Activated CD8-positive, alpha-beta T cell treated with anti-CD3 and anti-CD28 coated beads for 36 hours (primary cell): ENCODE measurements at regions not wholly inside any gene's neighbourhood (a gene's known extent, or its start where the extent isn't known, plus 50 kb on each side); places are given as distances from the start of the nearest gene placed in this dataset.

ENCODE experiments used
- ATAC-seq: fragments of 200-7000 bp; cut with Tn5 transposase; one replicate; pipeline ENCODE4 v1.10.0; 2021; ENCODE audit warnings: mild to moderate bottlenecking, moderate library complexity
- CTCF ChIA-PET: fragments of 350-600 bp; sonication (Branson Sonifier 250); formaldehyde crosslinking; loops from one replicate; lab custom pipeline; 2021; ENCODE audit warnings: antibody characterized with exemption; lab: Charles Lee
- POLR2A ChIA-PET: fragments of 350-600 bp; sonication (Branson Sonifier 250); formaldehyde crosslinking; loops from one replicate; lab custom pipeline; 2021; ENCODE audit warnings: antibody characterized with exemption; lab: Charles Lee
- DNase-seq: peaks from one replicate; pipeline ENCODE4 v3.0.0-alpha.2; 2020
- H3K27ac Mint-ChIP-seq: one replicate; pipeline ENCODE4 v1.8.0; 2021; ENCODE audit warnings: mild to moderate bottlenecking, mixed read lengths
- H3K27me3 Mint-ChIP-seq: one replicate; pipeline ENCODE4 v1.8.0; 2021; ENCODE audit warnings: mixed read lengths
- H3K36me3 Mint-ChIP-seq: one replicate; pipeline ENCODE4 v1.8.0; 2021; ENCODE audit warnings: low read depth, mixed read lengths
- H3K4me1 Mint-ChIP-seq: one replicate; pipeline ENCODE4 v1.8.0; 2021; ENCODE audit warnings: low read depth, mixed read lengths
- H3K4me3 Mint-ChIP-seq: one replicate; pipeline ENCODE4 v1.8.0; 2021; ENCODE audit warnings: mild to moderate bottlenecking, moderate library complexity, mixed read lengths
- H3K9me3 Mint-ChIP-seq: one replicate; pipeline ENCODE4 v1.8.0; 2021; ENCODE audit warnings: mixed read lengths
- intact Hi-C: fragments of 100-400 bp; cut with micrococcal nuclease; formaldehyde crosslinking; loops from one replicate; pipeline ENCODE4 v1.10.0; 2022
- TF ChIP-seq, protein P1 (sequence below): fragments of 200-600 bp; IDR thresholded peaks from one replicate; pipeline ENCODE4 v1.8.0; 2022; ENCODE audit warnings: antibody characterized with exemption, mild to moderate bottlenecking

DNA sequence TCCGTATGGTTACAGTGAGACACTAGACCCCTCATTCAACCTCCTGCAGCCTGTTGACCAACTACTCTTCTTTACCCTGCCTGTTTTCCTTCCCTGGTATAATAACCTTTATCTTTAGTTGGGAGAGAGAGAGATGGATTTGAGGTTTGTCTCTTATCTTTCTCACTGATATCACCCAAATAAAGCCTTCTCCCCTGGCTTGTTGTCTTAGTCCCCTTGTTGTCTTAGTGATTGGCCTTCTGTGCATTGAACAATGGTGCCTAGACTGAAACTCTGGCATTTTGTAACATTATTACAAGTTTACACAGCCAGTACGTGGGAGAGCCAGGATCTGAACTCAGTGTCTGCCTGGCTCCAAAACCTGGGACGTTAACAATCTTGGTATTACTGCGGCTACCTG is 560.8 kb downstream of the HS3ST4 start:
- peaks cover 7% of the 10 kb centered on the region for H3K4me1 Mint-ChIP-seq
- intact Hi-C loops = no loop called here
- ChIA-PET POLR2A (no interaction called here), CTCF (no interaction called here)
- H3K36me3 Mint-ChIP-seq = no peaks in the 10 kb centered on the region
- H3K4me3 Mint-ChIP-seq = no peak overlapping the region
- DNase-seq (no peak), ATAC-seq (no peak)
- peaks cover 2% of the 10 kb centered on the region for H3K27me3 Mint-ChIP-seq
- H3K9me3 Mint-ChIP-seq = peaks cover 12% of the 10 kb centered on the region
- TF ChIP-seq, protein P1, sequence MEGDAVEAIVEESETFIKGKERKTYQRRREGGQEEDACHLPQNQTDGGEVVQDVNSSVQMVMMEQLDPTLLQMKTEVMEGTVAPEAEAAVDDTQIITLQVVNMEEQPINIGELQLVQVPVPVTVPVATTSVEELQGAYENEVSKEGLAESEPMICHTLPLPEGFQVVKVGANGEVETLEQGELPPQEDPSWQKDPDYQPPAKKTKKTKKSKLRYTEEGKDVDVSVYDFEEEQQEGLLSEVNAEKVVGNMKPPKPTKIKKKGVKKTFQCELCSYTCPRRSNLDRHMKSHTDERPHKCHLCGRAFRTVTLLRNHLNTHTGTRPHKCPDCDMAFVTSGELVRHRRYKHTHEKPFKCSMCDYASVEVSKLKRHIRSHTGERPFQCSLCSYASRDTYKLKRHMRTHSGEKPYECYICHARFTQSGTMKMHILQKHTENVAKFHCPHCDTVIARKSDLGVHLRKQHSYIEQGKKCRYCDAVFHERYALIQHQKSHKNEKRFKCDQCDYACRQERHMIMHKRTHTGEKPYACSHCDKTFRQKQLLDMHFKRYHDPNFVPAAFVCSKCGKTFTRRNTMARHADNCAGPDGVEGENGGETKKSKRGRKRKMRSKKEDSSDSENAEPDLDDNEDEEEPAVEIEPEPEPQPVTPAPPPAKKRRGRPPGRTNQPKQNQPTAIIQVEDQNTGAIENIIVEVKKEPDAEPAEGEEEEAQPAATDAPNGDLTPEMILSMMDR = no peak
- no peak overlapping the region for H3K27ac Mint-ChIP-seq

DNA sequence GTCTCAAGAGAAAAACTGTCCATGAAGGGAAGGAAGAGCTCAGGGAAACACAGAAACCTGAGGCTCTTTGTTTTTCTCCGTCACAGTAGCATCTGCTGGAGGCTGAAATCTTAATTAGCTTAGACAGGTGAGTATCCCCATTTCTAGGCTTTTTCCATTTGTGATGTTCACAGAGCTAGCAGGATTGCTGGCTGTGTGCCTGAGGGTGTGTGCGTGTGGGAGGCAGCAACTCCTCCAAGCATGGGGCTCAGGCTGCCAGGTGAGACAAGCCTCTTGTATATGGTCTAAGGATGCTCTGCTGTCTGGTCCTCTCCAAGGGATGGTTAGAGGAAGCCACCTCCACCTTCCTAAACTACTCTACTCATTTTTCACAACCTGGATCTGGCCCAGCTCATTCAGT is 569.9 kb downstream of the HS3ST4 start:
- TF ChIP-seq, protein P1 = no peak
- peaks cover 2% of the 10 kb centered on the region for H3K9me3 Mint-ChIP-seq
- CTCF ChIA-PET = interaction anchor here (0.9 kb wide), 1 partner anchor 384 kb away, joined by 3 read pairs; no protein-coding TSS in a partner anchor
- POLR2A ChIA-PET = no interaction called here
- H3K4me3 Mint-ChIP-seq = no peak overlapping the region
- ATAC-seq = no peak
- intact Hi-C loops = no loop called here
- H3K4me1 Mint-ChIP-seq = peaks cover 17% of the 10 kb centered on the region
- H3K27ac Mint-ChIP-seq = no peak overlapping the region
- no peaks in the 10 kb centered on the region for H3K36me3 Mint-ChIP-seq
- H3K27me3 Mint-ChIP-seq = no peaks in the 10 kb centered on the region
- no peak for DNase-seq

DNA sequence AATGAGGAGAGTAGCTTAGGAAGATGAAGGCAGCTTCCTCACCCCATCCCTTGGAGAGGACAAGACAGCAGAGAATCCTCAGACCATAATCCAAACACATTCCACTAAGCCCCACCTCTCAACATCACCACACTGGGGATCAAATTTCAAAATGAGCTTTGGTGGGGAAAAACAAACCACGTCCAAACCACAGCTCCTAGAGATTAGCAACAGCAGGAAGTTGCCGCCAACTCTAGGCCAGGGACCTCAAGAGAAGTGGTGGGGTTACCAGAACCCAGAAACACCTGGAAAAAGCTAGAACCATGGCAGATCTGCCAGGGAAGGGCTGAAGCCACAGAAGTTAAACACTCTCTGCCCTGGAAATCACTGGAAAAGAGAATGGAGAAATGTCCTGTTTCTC is 571.6 kb downstream of the HS3ST4 start:
- POLR2A ChIA-PET = no interaction called here
- Mint-ChIP-seq H3K36me3 (no peaks in the 10 kb centered on the region), H3K4me3 (no peak overlapping the region), H3K9me3 (peaks cover 2% of the 10 kb centered on the region), H3K27ac (no peak overlapping the region), H3K27me3 (no peaks in the 10 kb centered on the region), H3K4me1 (peaks cover 17% of the 10 kb centered on the region)
- TF ChIP-seq, protein P1 = no peak
- intact Hi-C loops = no loop called here
- ATAC-seq (no peak), DNase-seq (no peak)
- CTCF ChIA-PET = no interaction called here

DNA sequence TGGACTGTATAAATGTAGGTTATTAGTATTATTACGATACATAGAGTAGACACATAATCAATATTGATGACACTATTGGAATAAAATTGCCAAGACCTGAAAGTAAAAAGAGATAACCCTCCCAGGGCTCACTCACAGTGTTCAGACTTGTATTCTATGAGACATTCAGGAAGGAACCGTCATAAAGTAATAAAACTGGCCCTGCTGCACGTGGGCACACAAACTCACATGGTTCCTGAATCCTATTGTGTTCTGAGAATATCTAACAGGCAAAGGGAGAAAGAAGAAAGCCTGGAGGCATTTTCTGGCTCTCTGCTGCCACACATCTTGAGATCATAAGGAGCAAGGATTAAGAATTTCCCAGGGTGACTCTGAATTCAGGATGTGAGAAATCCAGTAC is 575.9 kb downstream of the HS3ST4 start:
- peaks cover 30% of the 10 kb centered on the region for H3K4me1 Mint-ChIP-seq
- no peaks in the 10 kb centered on the region for H3K9me3 Mint-ChIP-seq
- ATAC-seq = no peak
- intact Hi-C loops = no loop called here
- no peak for DNase-seq
- no peaks in the 10 kb centered on the region for H3K27me3 Mint-ChIP-seq
- H3K36me3 Mint-ChIP-seq = no peaks in the 10 kb centered on the region
- TF ChIP-seq, protein P1 = no peak
- POLR2A ChIA-PET = no interaction called here
- CTCF ChIA-PET = no interaction called here
- H3K27ac Mint-ChIP-seq = no peak overlapping the region
- H3K4me3 Mint-ChIP-seq = no peak overlapping the region

DNA sequence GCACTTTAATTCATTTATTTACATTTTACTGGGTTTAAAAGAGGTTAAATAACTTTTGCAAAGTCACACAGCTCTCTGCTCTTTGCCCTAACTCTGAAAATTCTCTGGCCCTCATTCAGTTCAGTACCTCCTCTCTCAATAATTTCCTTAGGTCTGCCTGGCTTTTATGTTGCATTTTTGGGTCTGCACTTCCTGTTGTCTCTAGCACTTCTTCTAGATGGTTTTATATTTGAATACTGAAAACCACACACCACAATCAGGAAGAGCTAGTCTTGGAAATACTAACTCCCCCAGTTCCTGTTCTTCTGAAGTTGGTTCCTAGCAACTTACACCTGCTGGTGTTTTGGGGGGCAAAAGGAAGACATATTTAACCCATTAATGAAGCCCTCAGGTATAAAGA is 577.9 kb downstream of the HS3ST4 start:
- no peak overlapping the region for H3K4me3 Mint-ChIP-seq
- no peaks in the 10 kb centered on the region for H3K9me3 Mint-ChIP-seq
- ATAC-seq = no peak
- H3K36me3 Mint-ChIP-seq = no peaks in the 10 kb centered on the region
- TF ChIP-seq, protein P1 = no peak
- ChIA-PET POLR2A (interaction anchor here (0.6 kb wide), 1 partner anchor 342 kb away, joined by 3 read pairs; no protein-coding TSS in a partner anchor), CTCF (no interaction called here)
- H3K27me3 Mint-ChIP-seq = no peaks in the 10 kb centered on the region
- peaks cover 25% of the 10 kb centered on the region for H3K4me1 Mint-ChIP-seq
- no peak overlapping the region for H3K27ac Mint-ChIP-seq
- no peak for DNase-seq
- intact Hi-C loops = no loop called here
